ENCODE measurements at regions not wholly inside any gene's neighbourhood (a gene's known extent, or its start where the extent isn't known, plus 50 kb on each side); places are given as distances from the start of the nearest gene placed in this dataset.

GRCh38 chr4:147201016-147201415 lies 255.4 kb upstream of the TTC29 start:
- H3K4me3 ChIP-seq (ENCODE audit: low read depth, low read length), result no peak overlapping the region

GRCh38 chr4:147206807-147207206 lies 261.1 kb upstream of the TTC29 start:
- H3K4me3 ChIP-seq (ENCODE audit: low read depth, low read length), result no peak overlapping the region
- TF ChIP-seq, protein P1, sequence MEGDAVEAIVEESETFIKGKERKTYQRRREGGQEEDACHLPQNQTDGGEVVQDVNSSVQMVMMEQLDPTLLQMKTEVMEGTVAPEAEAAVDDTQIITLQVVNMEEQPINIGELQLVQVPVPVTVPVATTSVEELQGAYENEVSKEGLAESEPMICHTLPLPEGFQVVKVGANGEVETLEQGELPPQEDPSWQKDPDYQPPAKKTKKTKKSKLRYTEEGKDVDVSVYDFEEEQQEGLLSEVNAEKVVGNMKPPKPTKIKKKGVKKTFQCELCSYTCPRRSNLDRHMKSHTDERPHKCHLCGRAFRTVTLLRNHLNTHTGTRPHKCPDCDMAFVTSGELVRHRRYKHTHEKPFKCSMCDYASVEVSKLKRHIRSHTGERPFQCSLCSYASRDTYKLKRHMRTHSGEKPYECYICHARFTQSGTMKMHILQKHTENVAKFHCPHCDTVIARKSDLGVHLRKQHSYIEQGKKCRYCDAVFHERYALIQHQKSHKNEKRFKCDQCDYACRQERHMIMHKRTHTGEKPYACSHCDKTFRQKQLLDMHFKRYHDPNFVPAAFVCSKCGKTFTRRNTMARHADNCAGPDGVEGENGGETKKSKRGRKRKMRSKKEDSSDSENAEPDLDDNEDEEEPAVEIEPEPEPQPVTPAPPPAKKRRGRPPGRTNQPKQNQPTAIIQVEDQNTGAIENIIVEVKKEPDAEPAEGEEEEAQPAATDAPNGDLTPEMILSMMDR (IDR thresholded peaks at IDR 0.05; ENCODE audit: low read depth, low read length), result no peak

More at GRCh38 chr4:147201016-147201415, 255.4 kb upstream of the TTC29 start:
- TF ChIP-seq, protein P1 (IDR thresholded peaks at IDR 0.05; ENCODE audit: low read depth, low read length), result no peak

DNA sequence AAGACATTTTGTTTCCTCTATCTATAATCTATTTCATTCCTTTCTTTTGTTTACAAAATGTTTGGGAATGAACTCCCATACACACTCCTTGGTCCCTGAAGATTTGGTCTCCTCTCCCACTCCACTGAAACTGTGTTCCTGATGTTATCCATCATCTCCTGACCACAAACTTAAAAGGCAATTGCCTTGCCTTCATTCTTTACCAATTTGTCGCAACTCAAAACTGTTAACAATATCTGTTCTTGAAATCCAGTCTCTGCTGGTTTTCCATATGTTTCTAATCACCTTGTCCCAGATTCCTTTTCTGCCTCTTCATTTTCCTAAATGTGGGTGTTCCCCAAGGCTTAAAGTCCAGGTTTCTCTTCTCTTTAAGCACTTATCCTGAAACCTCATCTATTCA lies 262.2 kb upstream of the TTC29 start:
- TF ChIP-seq, protein P1 (IDR thresholded peaks at IDR 0.05; ENCODE audit: low read depth, low read length), result no peak
- no peak overlapping the region for H3K4me3 ChIP-seq (ENCODE audit: low read depth, low read length)

GRCh38 chr4:147217655-147218054 lies 263.2 kb upstream of the EDNRA start:
- TF ChIP-seq, protein P1 (IDR thresholded peaks at IDR 0.05; ENCODE audit: low read depth, low read length), result no peak
- H3K4me3 ChIP-seq (ENCODE audit: low read depth, low read length), result no peak overlapping the region

DNA sequence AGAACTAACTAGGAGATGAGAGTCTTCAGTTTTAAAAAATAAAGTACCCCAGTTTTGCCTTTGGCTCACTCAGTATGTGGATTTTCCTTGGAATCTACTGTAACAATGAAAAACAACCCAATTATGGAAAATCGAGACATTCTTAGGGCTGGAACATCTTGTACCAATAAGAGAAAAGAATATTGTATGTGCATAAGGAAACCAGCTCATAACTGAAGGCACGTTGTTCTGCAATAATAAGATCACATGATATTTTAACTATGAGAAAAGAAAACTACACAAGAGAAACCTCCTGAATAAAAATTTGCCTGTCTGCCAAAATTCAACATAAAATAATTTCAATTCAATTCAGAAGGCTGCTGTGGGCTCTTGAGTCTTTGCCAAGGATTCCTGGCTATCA lies 261.8 kb upstream of the EDNRA start:
- H3K4me3 ChIP-seq (ENCODE audit: low read depth, low read length), result no peak overlapping the region
- TF ChIP-seq, protein P1 (IDR thresholded peaks at IDR 0.05; ENCODE audit: low read depth, low read length), result no peak

- no peak overlapping the region for H3K4me3 ChIP-seq (ENCODE audit: low read depth, low read length)
- TF ChIP-seq, protein P1 (IDR thresholded peaks at IDR 0.05; ENCODE audit: low read depth, low read length), result no peak
Measured at GRCh38 chr4:147220833-147221232, 260.1 kb upstream of the EDNRA start.

DNA sequence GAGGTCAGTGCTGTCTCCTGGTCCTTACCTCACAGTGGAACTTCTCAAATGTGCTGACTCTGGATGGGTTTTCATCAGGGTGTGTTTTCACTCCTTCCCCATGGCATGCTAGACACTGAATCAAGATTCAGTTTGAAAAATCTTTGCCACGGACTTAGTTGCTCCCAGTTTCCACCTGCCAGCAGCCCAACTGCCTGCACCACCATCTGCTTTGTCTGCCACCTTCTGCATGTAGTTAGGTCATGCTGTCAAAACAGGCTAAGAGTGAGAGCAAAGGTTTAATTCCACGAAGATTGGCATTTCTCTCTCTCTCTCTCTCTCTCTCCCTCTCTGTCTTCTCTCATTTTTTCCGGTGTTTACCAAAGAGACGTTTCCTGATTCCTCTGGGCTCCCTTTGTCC lies 258.0 kb upstream of the EDNRA start:
- TF ChIP-seq, protein P1 (IDR thresholded peaks at IDR 0.05; ENCODE audit: low read depth, low read length), result no peak
- no peak overlapping the region for H3K4me3 ChIP-seq (ENCODE audit: low read depth, low read length)
